Right lobe of liver (tissue), 4 donors: ENCODE measurements at regions not wholly inside any gene's neighbourhood (a gene's known extent, or its start where the extent isn't known, plus 50 kb on each side); places are given as distances from the start of the nearest gene placed in this dataset.

Source experiments
- CTCF ChIP-seq, 4 donors: fragments of 200-600 bp in 3 of 4; fragments of 450-650 bp in 1 of 4; IDR thresholded peaks; one replicate each; pipeline versions ENCODE4 v1.5.1 to v1.8.0; 2016 to 2022; ENCODE audit warnings: antibody characterized with exemption in 4 of 4, mild to moderate bottlenecking in 2 of 4
- POLR2A ChIP-seq: fragments of 450-650 bp; IDR thresholded peaks from one replicate; pipeline ENCODE4 v1.6.1; 2017; ENCODE audit warnings: antibody characterized with exemption, mild to moderate bottlenecking
- donor health status: DM: no; HTN: no; CAD: no.
- donor health status: DM: no; HTN: no; CAD: no.
- donor health status: DM: no; HTN: yes; CAD: no.

- no peak for TF ChIP-seq CTCF (IDR thresholded peaks at IDR 0.05)
- TF ChIP-seq POLR2A: no peak
Observed at GRCh38 chr12:111150921-111151840, 217.7 kb downstream of the PHETA1 start.
